NCI-H2227 (cell line): ENCODE measurements at regions not wholly inside any gene's neighbourhood (a gene's known extent, or its start where the extent isn't known, plus 50 kb on each side); places are given as distances from the start of the nearest gene placed in this dataset.
"Not testable (repeated sequence)": the region's sequence is repeated elsewhere in the genome, so short reads cannot be mapped to it uniquely, and the experiment has no call there.

ENCODE experiments used
- DNase-seq: peaks from one replicate; lab custom pipeline; 2025; ENCODE audit not compliant: unreplicated experiment; lab: John Stamatoyannopoulos, UW

- DNase-seq: no peak
These were observed 57.2 kb downstream of the BMP15 start for GRCh38 chrX:50967736-50968135.

- not testable (repeated sequence) for DNase-seq
These were observed 58.5 kb downstream of the BMP15 start for GRCh38 chrX:50968871-50969635.

GRCh38 chrX:50971395-50971794 is 60.9 kb downstream of the BMP15 start:
- no peak for DNase-seq

- no peak for DNase-seq
These were observed 62.7 kb downstream of the BMP15 start for GRCh38 chrX:50973199-50973598.

- no peak for DNase-seq
These were observed 68.6 kb downstream of the BMP15 start for GRCh38 chrX:50978920-50979682.

- no peak for DNase-seq
These were observed 69.7 kb downstream of the BMP15 start for GRCh38 chrX:50980251-50980650.

GRCh38 chrX:50988649-50989048 is 78.1 kb downstream of the BMP15 start:
- peak; percentile 30 for DNase-seq

- DNase-seq: no peak
These were observed 86.4 kb downstream of the BMP15 start for GRCh38 chrX:50996930-50997329.

GRCh38 chrX:51000384-51000783 is 89.8 kb downstream of the BMP15 start:
- not testable (repeated sequence) for DNase-seq

- not testable (repeated sequence) for DNase-seq
These were observed 91.4 kb downstream of the BMP15 start for GRCh38 chrX:51001733-51002632.

- DNase-seq: no peak
These were observed 95.5 kb downstream of the BMP15 start for GRCh38 chrX:51006064-51006463.

- DNase-seq: no peak
These were observed 113.7 kb downstream of the BMP15 start for GRCh38 chrX:51024106-51024696.

GRCh38 chrX:51026862-51027261 is 116.3 kb downstream of the BMP15 start:
- DNase-seq: no peak

GRCh38 chrX:51035746-51036145 is 125.2 kb downstream of the BMP15 start:
- no peak for DNase-seq

GRCh38 chrX:51047950-51048349 is 137.4 kb downstream of the BMP15 start:
- DNase-seq: no peak

GRCh38 chrX:51053741-51054140 is 143.2 kb downstream of the BMP15 start:
- no peak for DNase-seq

- no peak for DNase-seq
These were observed 187.5 kb downstream of the BMP15 start for GRCh38 chrX:51098046-51098445.

- not testable (repeated sequence) for DNase-seq
These were observed 208.8 kb downstream of the BMP15 start for GRCh38 chrX:51119058-51119926.

- not testable (repeated sequence) for DNase-seq
These were observed 206.9 kb upstream of the NUDT10 start for GRCh38 chrX:51125743-51126142.
